ENCODE measurements at regions not wholly inside any gene's neighbourhood (a gene's known extent, or its start where the extent isn't known, plus 50 kb on each side); places are given as distances from the start of the nearest gene placed in this dataset.

DNA sequence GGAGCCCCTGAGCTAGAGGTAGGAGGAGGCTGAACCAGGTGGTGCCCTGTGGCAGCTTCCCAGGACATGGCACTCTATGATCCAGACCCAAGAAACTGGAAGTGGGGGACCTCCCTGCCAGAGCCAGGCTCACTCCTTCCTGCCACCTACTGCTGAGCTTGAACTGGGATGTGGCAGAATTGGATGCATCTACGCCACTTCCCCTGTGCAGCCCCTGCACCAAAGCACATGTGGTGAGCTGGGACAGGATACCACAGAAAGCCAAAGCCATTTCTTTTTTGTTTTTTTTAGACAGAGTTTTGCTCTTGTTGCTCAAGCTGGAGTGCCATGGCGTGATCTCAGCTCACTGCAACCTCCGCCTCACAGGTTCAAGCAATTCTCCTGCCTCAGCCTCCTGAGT, 518.0 kb upstream of the PPP2R3A start:
- no peak overlapping the region for H3K4me3 ChIP-seq (ENCODE audit: low read depth, low read length)
- no peak for TF ChIP-seq POLR2A (IDR thresholded peaks at IDR 0.05; ENCODE audit: extremely low read depth, insufficient read length)
- TF ChIP-seq, protein P1, sequence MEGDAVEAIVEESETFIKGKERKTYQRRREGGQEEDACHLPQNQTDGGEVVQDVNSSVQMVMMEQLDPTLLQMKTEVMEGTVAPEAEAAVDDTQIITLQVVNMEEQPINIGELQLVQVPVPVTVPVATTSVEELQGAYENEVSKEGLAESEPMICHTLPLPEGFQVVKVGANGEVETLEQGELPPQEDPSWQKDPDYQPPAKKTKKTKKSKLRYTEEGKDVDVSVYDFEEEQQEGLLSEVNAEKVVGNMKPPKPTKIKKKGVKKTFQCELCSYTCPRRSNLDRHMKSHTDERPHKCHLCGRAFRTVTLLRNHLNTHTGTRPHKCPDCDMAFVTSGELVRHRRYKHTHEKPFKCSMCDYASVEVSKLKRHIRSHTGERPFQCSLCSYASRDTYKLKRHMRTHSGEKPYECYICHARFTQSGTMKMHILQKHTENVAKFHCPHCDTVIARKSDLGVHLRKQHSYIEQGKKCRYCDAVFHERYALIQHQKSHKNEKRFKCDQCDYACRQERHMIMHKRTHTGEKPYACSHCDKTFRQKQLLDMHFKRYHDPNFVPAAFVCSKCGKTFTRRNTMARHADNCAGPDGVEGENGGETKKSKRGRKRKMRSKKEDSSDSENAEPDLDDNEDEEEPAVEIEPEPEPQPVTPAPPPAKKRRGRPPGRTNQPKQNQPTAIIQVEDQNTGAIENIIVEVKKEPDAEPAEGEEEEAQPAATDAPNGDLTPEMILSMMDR (IDR thresholded peaks at IDR 0.05; ENCODE audit: low read depth, low read length) = no peak
- TF ChIP-seq, protein P2, sequence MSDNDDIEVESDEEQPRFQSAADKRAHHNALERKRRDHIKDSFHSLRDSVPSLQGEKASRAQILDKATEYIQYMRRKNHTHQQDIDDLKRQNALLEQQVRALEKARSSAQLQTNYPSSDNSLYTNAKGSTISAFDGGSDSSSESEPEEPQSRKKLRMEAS (IDR thresholded peaks at IDR 0.05; ENCODE audit: low read depth, low read length) = no peak
- no peak for TF ChIP-seq MYC (IDR thresholded peaks at IDR 0.05; ENCODE audit: low read depth, low read length)
- peak; percentile 56 for DNase-seq (ENCODE audit: low read depth)

DNA sequence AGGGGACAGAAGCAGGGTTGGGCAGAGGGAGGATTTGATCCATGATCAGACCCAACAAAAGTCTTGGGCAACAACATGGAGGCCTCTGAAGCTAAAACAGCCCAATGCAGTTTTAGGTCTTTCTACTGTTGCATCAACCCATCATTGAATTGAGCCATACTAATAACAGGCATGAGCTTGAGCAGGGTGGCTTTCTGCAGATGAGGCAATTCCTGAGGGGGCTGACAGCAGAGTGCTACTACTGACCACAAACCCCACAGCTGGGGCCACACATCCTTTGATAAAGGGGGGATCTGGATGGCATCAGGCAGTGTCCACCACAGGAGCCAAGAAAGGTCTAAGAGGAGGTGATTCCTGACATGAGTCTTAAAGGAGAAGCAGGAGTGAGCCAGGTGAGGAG, 517.0 kb upstream of the PPP2R3A start:
- peak; percentile 94 for DNase-seq (ENCODE audit: low read depth)
- no peak overlapping the region for H3K4me3 ChIP-seq (ENCODE audit: low read depth, low read length)
- no peak for TF ChIP-seq POLR2A (IDR thresholded peaks at IDR 0.05; ENCODE audit: extremely low read depth, insufficient read length)
- TF ChIP-seq, protein P2 (IDR thresholded peaks at IDR 0.05; ENCODE audit: low read depth, low read length) = no peak
- TF ChIP-seq, protein P1 (IDR thresholded peaks at IDR 0.05; ENCODE audit: low read depth, low read length) = no peak
- TF ChIP-seq MYC (IDR thresholded peaks at IDR 0.05; ENCODE audit: low read depth, low read length) = no peak

DNA sequence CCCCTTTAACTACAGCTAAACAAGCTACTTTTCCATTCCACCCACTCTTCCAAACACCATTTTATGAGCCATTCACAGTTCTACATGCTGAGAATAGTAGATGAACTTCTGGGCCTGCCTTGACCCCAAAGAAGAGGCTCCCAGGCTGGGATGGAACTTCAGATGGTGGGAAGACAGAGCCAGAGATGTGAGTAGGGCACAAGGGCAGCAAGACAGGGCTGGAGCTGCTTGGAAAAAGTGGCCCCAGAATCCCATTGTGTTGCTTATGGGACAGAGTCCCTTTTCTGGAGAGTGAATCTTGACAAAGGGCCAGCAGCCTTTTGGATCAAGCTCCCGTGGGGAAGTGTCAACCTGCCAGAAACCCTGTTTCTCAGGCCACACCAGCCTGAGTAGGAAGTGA, 516.5 kb upstream of the PPP2R3A start:
- no peak for DNase-seq (ENCODE audit: low read depth)
- TF ChIP-seq POLR2A (IDR thresholded peaks at IDR 0.05; ENCODE audit: extremely low read depth, insufficient read length) (no peak), MYC (IDR thresholded peaks at IDR 0.05; ENCODE audit: low read depth, low read length) (no peak)
- TF ChIP-seq, protein P2 (IDR thresholded peaks at IDR 0.05; ENCODE audit: low read depth, low read length) = no peak
- TF ChIP-seq, protein P1 (IDR thresholded peaks at IDR 0.05; ENCODE audit: low read depth, low read length) = no peak
- no peak overlapping the region for H3K4me3 ChIP-seq (ENCODE audit: low read depth, low read length)

DNA sequence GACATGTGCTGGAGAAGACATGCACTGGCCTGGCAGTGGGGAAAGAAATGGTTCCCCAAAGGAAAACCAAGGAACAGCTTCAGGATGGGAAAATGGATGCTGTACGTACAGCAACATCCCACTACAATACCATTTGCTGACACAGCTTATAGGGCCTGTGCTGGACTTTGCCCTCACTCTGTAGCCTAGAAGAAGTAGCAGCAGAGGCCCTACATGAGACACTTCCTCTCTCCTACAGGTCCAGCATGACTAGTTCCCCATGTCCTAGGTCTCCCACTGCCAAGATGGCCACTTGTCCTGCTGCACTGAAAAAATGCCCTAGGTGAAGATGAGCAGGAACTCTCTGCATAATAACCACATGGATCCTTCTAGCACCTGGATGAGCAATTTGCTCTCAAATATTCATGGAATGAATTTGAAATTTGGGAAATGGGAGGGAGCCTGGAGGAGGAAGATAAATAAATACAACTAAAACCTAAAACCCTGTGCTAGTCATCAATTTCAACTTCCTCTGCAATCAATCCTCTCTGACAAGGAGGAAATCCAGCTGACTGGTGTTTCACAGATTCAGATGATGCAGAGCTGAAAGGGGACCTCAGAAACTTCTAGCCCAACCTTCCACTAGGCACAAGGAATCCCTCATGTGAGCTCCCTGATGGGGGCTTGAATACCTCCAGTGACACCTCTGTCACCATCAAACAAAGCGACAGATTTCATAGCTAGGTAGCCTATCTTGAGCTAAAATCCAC, 514.3 kb upstream of the PPP2R3A start:
- TF ChIP-seq, protein P2 (IDR thresholded peaks at IDR 0.05; ENCODE audit: low read depth, low read length) = no peak
- TF ChIP-seq POLR2A (IDR thresholded peaks at IDR 0.05; ENCODE audit: extremely low read depth, insufficient read length) = no peak
- TF ChIP-seq, protein P1 (IDR thresholded peaks at IDR 0.05; ENCODE audit: low read depth, low read length) = no peak
- TF ChIP-seq MYC (IDR thresholded peaks at IDR 0.05; ENCODE audit: low read depth, low read length) = no peak
- no peak overlapping the region for H3K4me3 ChIP-seq (ENCODE audit: low read depth, low read length)
- DNase-seq (ENCODE audit: low read depth) = peak; percentile 37

DNA sequence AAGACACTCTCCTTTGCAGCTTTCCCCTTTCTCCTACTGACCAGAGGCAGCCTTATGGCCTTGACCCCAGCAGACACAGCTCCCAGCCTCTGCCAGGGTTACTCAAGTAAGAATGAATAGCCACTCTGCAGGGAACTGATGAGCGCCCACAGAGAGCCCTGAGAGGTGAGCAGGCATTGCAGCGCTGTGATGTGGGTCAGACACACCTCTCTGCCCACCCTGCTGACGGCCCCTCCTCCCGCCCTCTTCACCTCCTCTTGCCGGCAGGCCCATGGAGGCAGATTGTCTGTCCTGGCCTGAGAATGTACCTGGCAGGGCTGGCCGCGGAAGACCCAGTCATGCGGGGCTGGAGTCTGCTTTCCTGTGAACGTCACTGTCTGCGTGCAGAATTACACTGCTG, 512.6 kb upstream of the PPP2R3A start:
- TF ChIP-seq, protein P1 (IDR thresholded peaks at IDR 0.05; ENCODE audit: low read depth, low read length) = no peak
- TF ChIP-seq, protein P2 (IDR thresholded peaks at IDR 0.05; ENCODE audit: low read depth, low read length) = no peak
- TF ChIP-seq POLR2A (IDR thresholded peaks at IDR 0.05; ENCODE audit: extremely low read depth, insufficient read length) = no peak
- TF ChIP-seq MYC (IDR thresholded peaks at IDR 0.05; ENCODE audit: low read depth, low read length) = no peak
- no peak overlapping the region for H3K4me3 ChIP-seq (ENCODE audit: low read depth, low read length)
- DNase-seq (ENCODE audit: low read depth) = no peak
